Vagina (tissue), 2 donors: ENCODE measurements at regions not wholly inside any gene's neighbourhood (a gene's known extent, or its start where the extent isn't known, plus 50 kb on each side); places are given as distances from the start of the nearest gene placed in this dataset.

Source experiments
- DNase-seq, 2 donors: peaks; one replicate each; pipeline ENCODE4 v3.0.0-alpha.2; 2017; ENCODE audit errors: extremely low spot score in 2 of 2
- H3K27ac ChIP-seq: fragments of 200-600 bp; sonication (generic); one replicate; pipeline ENCODE4 v1.5.1; 2019
- H3K27me3 ChIP-seq: fragments of 200-600 bp; sonication (generic); one replicate; pipeline ENCODE4 v1.5.1; 2019
- H3K36me3 ChIP-seq, 2 donors: fragments of 200-600 bp; sonication (generic); one replicate each; pipeline ENCODE4 v1.5.1; 2017 to 2019
- H3K4me1 ChIP-seq: fragments of 200-600 bp; sonication (generic); one replicate; pipeline ENCODE4 v1.5.1; 2019
- H3K4me3 ChIP-seq, 2 donors: fragments of 200-600 bp; sonication (generic); 1 replicate in 1 of 2; 2 replicates in 1 of 2; pipeline ENCODE4 v1.5.1; 2016 to 2019
- H3K9me3 ChIP-seq: fragments of 200-600 bp; sonication (generic); one replicate; pipeline ENCODE4 v1.5.1; 2019
- POLR2A ChIP-seq, 2 donors: fragments of 450-650 bp; IDR thresholded peaks; one replicate each; pipeline ENCODE4 v1.6.1; 2017; ENCODE audit warnings: antibody characterized with exemption in 2 of 2, mild to moderate bottlenecking in 2 of 2, moderate library complexity in 2 of 2
- POLR2AphosphoS5 ChIP-seq, 2 donors: sonication (generic); formaldehyde crosslinking; IDR thresholded peaks; one replicate each; pipeline ENCODE4 v1.9.0; 2017; ENCODE audit warnings: antibody characterized with exemption in 2 of 2, mild to moderate bottlenecking in 2 of 2, low read depth in 1 of 2; ENCODE audit not compliant: insufficient read depth in 1 of 2
- intact Hi-C: fragments of 100-400 bp; cut with DNase I; formaldehyde crosslinking; loops from one replicate; pipeline ENCODE4 v1.15.1; 2023
- TF ChIP-seq, protein P1 (sequence below), 3 experiments: fragments of 450-650 bp in 2 of 3; fragments of 200-600 bp in 1 of 3; sonication (generic) in 1 of 3; IDR thresholded peaks; one replicate each; pipeline ENCODE4 v1.5.1; 2017 to 2019; ENCODE audit warnings: antibody characterized with exemption in 3 of 3, mild to moderate bottlenecking in 2 of 3, moderate library complexity in 2 of 3

DNA sequence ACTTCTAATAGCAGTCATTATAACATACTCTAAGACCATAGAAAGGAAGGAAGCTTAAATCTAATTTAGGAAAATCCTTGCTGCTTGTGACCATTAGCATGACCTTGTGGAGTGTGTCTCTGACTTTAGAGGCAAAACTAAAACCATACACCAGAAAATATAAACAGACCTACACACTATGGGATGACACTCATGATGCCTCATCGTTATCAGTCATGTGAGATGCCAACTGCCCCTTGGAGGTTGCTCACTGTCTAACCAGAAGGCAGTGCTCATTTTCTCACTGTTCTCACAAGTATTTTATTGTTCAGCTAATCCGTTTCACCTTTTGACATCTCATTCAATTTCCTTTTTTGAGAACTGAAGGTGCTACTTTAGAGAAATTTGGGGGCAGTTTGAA is 376.9 kb downstream of the RND3 start:
- H3K36me3 ChIP-seq, result no peaks in the 10 kb centered on the region
- H3K27me3 ChIP-seq, result no peaks in the 10 kb centered on the region
- H3K27ac ChIP-seq, result no peak overlapping the region
- intact Hi-C loops, result no loop called here
- no peaks in the 10 kb centered on the region for H3K9me3 ChIP-seq
- TF ChIP-seq POLR2AphosphoS5 (IDR thresholded peaks at IDR 0.05; ENCODE audit: insufficient read depth in 1 of 2, low read depth in 1 of 2) (no peak), POLR2A (IDR thresholded peaks at IDR 0.05) (no peak)
- TF ChIP-seq, protein P1, sequence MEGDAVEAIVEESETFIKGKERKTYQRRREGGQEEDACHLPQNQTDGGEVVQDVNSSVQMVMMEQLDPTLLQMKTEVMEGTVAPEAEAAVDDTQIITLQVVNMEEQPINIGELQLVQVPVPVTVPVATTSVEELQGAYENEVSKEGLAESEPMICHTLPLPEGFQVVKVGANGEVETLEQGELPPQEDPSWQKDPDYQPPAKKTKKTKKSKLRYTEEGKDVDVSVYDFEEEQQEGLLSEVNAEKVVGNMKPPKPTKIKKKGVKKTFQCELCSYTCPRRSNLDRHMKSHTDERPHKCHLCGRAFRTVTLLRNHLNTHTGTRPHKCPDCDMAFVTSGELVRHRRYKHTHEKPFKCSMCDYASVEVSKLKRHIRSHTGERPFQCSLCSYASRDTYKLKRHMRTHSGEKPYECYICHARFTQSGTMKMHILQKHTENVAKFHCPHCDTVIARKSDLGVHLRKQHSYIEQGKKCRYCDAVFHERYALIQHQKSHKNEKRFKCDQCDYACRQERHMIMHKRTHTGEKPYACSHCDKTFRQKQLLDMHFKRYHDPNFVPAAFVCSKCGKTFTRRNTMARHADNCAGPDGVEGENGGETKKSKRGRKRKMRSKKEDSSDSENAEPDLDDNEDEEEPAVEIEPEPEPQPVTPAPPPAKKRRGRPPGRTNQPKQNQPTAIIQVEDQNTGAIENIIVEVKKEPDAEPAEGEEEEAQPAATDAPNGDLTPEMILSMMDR (IDR thresholded peaks at IDR 0.05), result no peak
- no peaks in the 10 kb centered on the region for H3K4me1 ChIP-seq
- no peak overlapping the region for H3K4me3 ChIP-seq
- no peak for DNase-seq

DNA sequence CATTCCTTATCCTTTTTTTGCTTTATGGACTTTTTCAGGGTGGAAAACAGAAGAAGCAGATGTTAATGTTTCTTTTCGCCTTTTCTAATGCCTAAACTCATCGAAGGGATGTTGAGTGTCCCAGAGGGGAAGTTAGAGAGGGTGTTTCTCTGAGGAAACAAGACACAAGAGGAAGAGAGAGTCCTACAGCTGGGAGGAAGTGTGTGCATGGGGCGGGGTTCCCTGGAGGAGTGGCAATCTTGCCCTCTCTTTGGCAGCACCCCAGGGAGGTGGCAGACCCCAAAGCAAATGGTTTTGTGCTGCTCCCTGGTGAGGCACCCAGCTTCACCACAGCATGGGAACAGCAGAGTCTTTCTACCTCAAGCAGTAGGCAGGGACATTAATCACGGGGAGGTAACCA is 377.6 kb downstream of the RND3 start:
- DNase-seq, result no peak
- no peaks in the 10 kb centered on the region for H3K9me3 ChIP-seq
- intact Hi-C loops, result no loop called here
- no peaks in the 10 kb centered on the region for H3K27me3 ChIP-seq
- H3K4me1 ChIP-seq, result no peaks in the 10 kb centered on the region
- TF ChIP-seq POLR2AphosphoS5 (IDR thresholded peaks at IDR 0.05; ENCODE audit: insufficient read depth in 1 of 2, low read depth in 1 of 2) (no peak), POLR2A (IDR thresholded peaks at IDR 0.05) (no peak)
- TF ChIP-seq, protein P1 (IDR thresholded peaks at IDR 0.05), result no peak
- no peaks in the 10 kb centered on the region for H3K36me3 ChIP-seq
- no peak overlapping the region for H3K4me3 ChIP-seq
- H3K27ac ChIP-seq, result no peak overlapping the region

DNA sequence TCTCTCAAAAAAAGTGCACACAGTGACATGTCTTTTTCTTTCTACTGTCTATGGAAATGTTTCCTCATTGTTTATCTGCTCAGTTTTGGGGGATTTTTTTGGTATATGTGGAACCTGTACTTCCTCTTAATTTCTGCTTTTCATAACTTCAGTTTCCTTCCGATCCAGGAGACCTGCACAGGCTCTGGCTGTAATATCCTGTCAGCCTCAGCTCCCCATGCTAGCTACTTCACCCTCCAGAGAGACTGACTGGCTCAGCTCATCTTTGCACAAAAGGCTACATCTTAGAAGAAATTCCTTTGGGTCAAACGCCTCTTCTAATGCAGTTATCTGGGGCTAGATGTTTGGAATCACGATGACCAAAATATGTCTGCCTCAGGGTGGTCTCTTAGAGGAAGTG is 378.4 kb downstream of the RND3 start:
- intact Hi-C loops, result no loop called here
- H3K36me3 ChIP-seq, result no peaks in the 10 kb centered on the region
- no peak overlapping the region for H3K4me3 ChIP-seq

DNA sequence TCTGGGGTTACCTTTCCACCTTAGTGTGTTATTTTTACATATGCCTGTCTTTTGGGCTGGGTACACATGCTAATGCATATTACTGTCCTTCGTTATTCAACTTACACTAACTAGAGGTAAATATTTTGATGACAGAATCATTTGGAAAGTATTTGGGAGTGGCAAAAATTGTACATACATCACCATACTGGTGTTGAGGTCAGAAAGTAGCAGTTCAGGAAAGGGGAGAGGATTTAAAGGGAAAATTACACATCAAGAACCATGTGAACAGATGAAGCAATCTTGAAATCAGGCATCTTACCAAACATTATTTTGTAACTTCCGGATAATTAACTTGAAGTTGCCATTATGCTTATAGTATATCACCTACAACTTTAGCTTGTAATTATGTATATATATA is 379.7 kb downstream of the RND3 start:
- no peak overlapping the region for H3K4me3 ChIP-seq
- no peaks in the 10 kb centered on the region for H3K36me3 ChIP-seq
- H3K9me3 ChIP-seq, result no peaks in the 10 kb centered on the region
- no peak for DNase-seq
- intact Hi-C loops, result no loop called here
- H3K4me1 ChIP-seq, result no peaks in the 10 kb centered on the region
- H3K27me3 ChIP-seq, result no peaks in the 10 kb centered on the region
- TF ChIP-seq, protein P1 (IDR thresholded peaks at IDR 0.05), result no peak
- TF ChIP-seq POLR2AphosphoS5 (IDR thresholded peaks at IDR 0.05; ENCODE audit: insufficient read depth in 1 of 2, low read depth in 1 of 2), result no peak
- TF ChIP-seq POLR2A (IDR thresholded peaks at IDR 0.05), result no peak
- no peak overlapping the region for H3K27ac ChIP-seq

More for the DNA sequence above, 378.4 kb downstream of the RND3 start:
- no peak overlapping the region for H3K27ac ChIP-seq
- TF ChIP-seq POLR2AphosphoS5 (IDR thresholded peaks at IDR 0.05; ENCODE audit: insufficient read depth in 1 of 2, low read depth in 1 of 2) (no peak), POLR2A (IDR thresholded peaks at IDR 0.05) (no peak)
- TF ChIP-seq, protein P1 (IDR thresholded peaks at IDR 0.05), result no peak
- H3K9me3 ChIP-seq, result no peaks in the 10 kb centered on the region
- no peak for DNase-seq
- H3K4me1 ChIP-seq, result no peaks in the 10 kb centered on the region
- H3K27me3 ChIP-seq, result no peaks in the 10 kb centered on the region

DNA sequence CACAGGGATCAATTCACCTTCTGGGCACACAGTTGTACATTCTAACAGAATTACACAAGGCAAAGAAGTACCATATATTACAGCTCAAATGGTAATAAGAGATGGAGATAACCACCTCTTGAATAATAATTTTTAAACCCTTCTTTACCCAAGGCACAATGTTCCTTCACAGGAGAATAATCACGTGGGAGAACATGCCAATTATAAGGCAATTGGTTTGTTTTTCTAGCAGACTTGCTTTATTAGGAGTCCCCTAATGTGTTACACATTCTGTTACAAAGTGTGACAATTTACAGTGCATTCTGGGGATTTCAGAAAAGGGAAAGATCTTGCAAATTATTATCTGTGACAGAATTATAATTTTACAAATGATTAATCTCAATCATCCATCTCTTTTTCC is 380.3 kb downstream of the RND3 start:
- Histone ChIP-seq H3K27ac (no peak overlapping the region), H3K4me3 (no peak overlapping the region), H3K4me1 (no peaks in the 10 kb centered on the region), H3K9me3 (no peaks in the 10 kb centered on the region), H3K36me3 (no peaks in the 10 kb centered on the region), H3K27me3 (no peaks in the 10 kb centered on the region)
- no peak for DNase-seq
- intact Hi-C loops, result no loop called here
- TF ChIP-seq POLR2A (IDR thresholded peaks at IDR 0.05), result no peak
- TF ChIP-seq, protein P1 (IDR thresholded peaks at IDR 0.05), result no peak
- TF ChIP-seq POLR2AphosphoS5 (IDR thresholded peaks at IDR 0.05; ENCODE audit: insufficient read depth in 1 of 2, low read depth in 1 of 2), result no peak
